Astrocyte (in vitro differentiated cells and primary cell): ENCODE measurements at regions not wholly inside any gene's neighbourhood (a gene's known extent, or its start where the extent isn't known, plus 50 kb on each side); places are given as distances from the start of the nearest gene placed in this dataset.

Source experiments
- EZH2 ChIP-seq: IDR thresholded peaks from 2 replicates; pipeline ENCODE4 v1.6.1; 2012; ENCODE audit warnings: mild to moderate bottlenecking, low read length, inconsistent platforms; ENCODE audit not compliant: insufficient read depth
- TF ChIP-seq, protein P1 (sequence below): IDR thresholded peaks from 2 replicates; pipeline ENCODE4 v1.5.1; 2011; ENCODE audit warnings: low read depth, mild to moderate bottlenecking, inconsistent platforms, low read length, moderate library complexity; ENCODE audit not compliant: insufficient read depth

DNA sequence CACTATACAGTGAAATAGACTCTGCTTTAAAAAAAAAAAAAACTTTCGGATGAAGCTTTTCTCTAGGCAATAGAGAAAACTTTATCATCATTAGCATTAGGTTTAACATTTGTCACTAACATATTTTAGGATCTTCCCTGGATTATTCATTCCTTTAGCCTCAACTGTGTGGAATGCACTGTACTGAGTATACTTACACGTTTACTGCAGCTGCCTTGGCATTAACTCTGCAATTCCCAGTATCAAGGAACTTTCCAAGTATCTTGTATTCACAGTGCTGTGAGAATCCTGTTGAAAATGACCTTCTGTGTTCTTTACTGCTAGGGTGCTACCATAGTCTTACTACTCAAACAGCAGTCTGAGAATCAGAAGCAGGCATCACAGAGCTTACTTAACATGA lies 328.2 kb upstream of the COL3A1 start:
- TF ChIP-seq, protein P1, sequence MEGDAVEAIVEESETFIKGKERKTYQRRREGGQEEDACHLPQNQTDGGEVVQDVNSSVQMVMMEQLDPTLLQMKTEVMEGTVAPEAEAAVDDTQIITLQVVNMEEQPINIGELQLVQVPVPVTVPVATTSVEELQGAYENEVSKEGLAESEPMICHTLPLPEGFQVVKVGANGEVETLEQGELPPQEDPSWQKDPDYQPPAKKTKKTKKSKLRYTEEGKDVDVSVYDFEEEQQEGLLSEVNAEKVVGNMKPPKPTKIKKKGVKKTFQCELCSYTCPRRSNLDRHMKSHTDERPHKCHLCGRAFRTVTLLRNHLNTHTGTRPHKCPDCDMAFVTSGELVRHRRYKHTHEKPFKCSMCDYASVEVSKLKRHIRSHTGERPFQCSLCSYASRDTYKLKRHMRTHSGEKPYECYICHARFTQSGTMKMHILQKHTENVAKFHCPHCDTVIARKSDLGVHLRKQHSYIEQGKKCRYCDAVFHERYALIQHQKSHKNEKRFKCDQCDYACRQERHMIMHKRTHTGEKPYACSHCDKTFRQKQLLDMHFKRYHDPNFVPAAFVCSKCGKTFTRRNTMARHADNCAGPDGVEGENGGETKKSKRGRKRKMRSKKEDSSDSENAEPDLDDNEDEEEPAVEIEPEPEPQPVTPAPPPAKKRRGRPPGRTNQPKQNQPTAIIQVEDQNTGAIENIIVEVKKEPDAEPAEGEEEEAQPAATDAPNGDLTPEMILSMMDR: no peak
- no peak for TF ChIP-seq EZH2
